ENCODE measurements at regions not wholly inside any gene's neighbourhood (a gene's known extent, or its start where the extent isn't known, plus 50 kb on each side); places are given as distances from the start of the nearest gene placed in this dataset.

- DNase-seq (ENCODE audit: low read depth), result no peak
These were observed 177.3 kb downstream of the FGF1 start for GRCh38 chr5:142508591-142508990.

- no peak for DNase-seq (ENCODE audit: low read depth)
These were observed 178.1 kb downstream of the FGF1 start for GRCh38 chr5:142507531-142508372.

- DNase-seq (ENCODE audit: low read depth), result no peak
These were observed 179.1 kb downstream of the FGF1 start for GRCh38 chr5:142506756-142507155.

GRCh38 chr5:142506046-142506445, 179.8 kb downstream of the FGF1 start:
- no peak for DNase-seq (ENCODE audit: low read depth)

- no peak for DNase-seq (ENCODE audit: low read depth)
These were observed 177.1 kb upstream of the SPRY4 start for GRCh38 chr5:142501890-142502289.

GRCh38 chr5:142500227-142500905, 175.5 kb upstream of the SPRY4 start:
- no peak for DNase-seq (ENCODE audit: low read depth)

GRCh38 chr5:142499591-142500226, 174.9 kb upstream of the SPRY4 start:
- DNase-seq (ENCODE audit: low read depth), result no peak

- DNase-seq (ENCODE audit: low read depth), result no peak
These were observed 173.5 kb upstream of the SPRY4 start for GRCh38 chr5:142498298-142498697.

GRCh38 chr5:142495531-142495930, 170.7 kb upstream of the SPRY4 start:
- peak; percentile 62 for DNase-seq (ENCODE audit: low read depth)

GRCh38 chr5:142493875-142494518, 169.2 kb upstream of the SPRY4 start:
- DNase-seq (ENCODE audit: low read depth), result no peak

- DNase-seq (ENCODE audit: low read depth), result peak; percentile 46
These were observed 168.0 kb upstream of the SPRY4 start for GRCh38 chr5:142492781-142493281.

GRCh38 chr5:142491679-142492078, 166.9 kb upstream of the SPRY4 start:
- no peak for DNase-seq (ENCODE audit: low read depth)

GRCh38 chr5:142491270-142491669, 166.4 kb upstream of the SPRY4 start:
- no peak for DNase-seq (ENCODE audit: low read depth)

- peak; percentile 40 for DNase-seq (ENCODE audit: low read depth)
These were observed 161.8 kb upstream of the SPRY4 start for GRCh38 chr5:142486581-142486980.

GRCh38 chr5:142486020-142486419, 161.2 kb upstream of the SPRY4 start:
- no peak for DNase-seq (ENCODE audit: low read depth)

- DNase-seq (ENCODE audit: low read depth), result no peak
These were observed 160.1 kb upstream of the SPRY4 start for GRCh38 chr5:142484821-142485387.

GRCh38 chr5:142482207-142482606, 157.4 kb upstream of the SPRY4 start:
- DNase-seq (ENCODE audit: low read depth), result no peak

GRCh38 chr5:142481410-142481809, 156.6 kb upstream of the SPRY4 start:
- DNase-seq (ENCODE audit: low read depth), result no peak

GRCh38 chr5:142479854-142480519, 155.2 kb upstream of the SPRY4 start:
- DNase-seq (ENCODE audit: low read depth), result no peak

- no peak for DNase-seq (ENCODE audit: low read depth)
These were observed 154.3 kb upstream of the SPRY4 start for GRCh38 chr5:142479150-142479549.

- no peak for DNase-seq (ENCODE audit: low read depth)
These were observed 153.3 kb upstream of the SPRY4 start for GRCh38 chr5:142478113-142478512.

Data from fibroblast of gingiva (primary cell).